ENCODE measurements at regions not wholly inside any gene's neighbourhood (a gene's known extent, or its start where the extent isn't known, plus 50 kb on each side); places are given as distances from the start of the nearest gene placed in this dataset.

DNA sequence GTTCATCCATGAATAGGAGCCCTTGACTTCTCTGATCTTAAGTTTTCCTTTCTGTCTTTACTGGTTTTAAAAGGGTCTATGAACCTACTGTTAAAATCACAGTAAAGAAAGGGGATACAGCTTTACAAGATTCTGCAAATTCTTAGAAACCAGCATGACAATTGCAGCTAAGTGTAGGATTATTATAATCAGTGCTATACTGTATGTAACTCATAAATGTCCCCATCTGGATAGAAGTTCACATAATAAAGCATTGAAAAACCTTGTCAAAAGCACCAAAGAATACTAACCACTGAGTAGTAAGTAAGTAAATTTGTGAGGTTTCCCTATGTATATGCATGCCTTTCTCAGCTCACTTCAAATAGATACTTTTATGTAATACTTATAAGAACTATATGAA is 724.6 kb downstream of the CENPC start:
- TF ChIP-seq, protein P1, sequence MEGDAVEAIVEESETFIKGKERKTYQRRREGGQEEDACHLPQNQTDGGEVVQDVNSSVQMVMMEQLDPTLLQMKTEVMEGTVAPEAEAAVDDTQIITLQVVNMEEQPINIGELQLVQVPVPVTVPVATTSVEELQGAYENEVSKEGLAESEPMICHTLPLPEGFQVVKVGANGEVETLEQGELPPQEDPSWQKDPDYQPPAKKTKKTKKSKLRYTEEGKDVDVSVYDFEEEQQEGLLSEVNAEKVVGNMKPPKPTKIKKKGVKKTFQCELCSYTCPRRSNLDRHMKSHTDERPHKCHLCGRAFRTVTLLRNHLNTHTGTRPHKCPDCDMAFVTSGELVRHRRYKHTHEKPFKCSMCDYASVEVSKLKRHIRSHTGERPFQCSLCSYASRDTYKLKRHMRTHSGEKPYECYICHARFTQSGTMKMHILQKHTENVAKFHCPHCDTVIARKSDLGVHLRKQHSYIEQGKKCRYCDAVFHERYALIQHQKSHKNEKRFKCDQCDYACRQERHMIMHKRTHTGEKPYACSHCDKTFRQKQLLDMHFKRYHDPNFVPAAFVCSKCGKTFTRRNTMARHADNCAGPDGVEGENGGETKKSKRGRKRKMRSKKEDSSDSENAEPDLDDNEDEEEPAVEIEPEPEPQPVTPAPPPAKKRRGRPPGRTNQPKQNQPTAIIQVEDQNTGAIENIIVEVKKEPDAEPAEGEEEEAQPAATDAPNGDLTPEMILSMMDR (IDR thresholded peaks at IDR 0.05) = no peak

DNA sequence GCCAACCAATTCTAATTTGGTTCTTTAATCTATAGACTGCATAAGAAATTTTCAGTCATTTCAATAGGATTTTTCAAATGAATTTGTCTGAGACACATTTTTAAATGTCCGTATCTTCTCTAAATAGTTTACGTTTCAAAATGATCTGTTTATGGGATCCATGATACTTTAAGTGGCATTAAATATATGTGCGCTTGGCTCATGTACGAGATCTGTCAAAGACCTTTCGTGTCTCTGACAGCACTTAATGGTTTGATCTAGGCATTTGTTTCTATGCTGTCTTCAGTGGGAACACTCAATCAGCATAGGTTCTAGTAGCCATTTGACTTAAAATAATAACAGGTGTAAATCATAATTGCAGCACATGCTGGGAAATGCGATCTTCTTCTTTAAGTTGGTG is 731.0 kb downstream of the CENPC start:
- H3K9me3 ChIP-seq = no peaks in the 10 kb centered on the region
- TF ChIP-seq, protein P1 (IDR thresholded peaks at IDR 0.05) = no peak
- H3K4me3 ChIP-seq (ENCODE audit: low read depth in 1 of 2, low read length in 1 of 2) = no peak overlapping the region
- H3K36me3 ChIP-seq = no peaks in the 10 kb centered on the region
- no peaks in the 10 kb centered on the region for H3K27me3 ChIP-seq
- H3K27ac ChIP-seq = no peak overlapping the region
- no peaks in the 10 kb centered on the region for H3K4me1 ChIP-seq (ENCODE audit: control insufficient read depth in 1 of 2, insufficient read depth in 1 of 2, low read depth in 1 of 2, low read length in 1 of 2)

More for the DNA sequence above, 724.6 kb downstream of the CENPC start:
- H3K27me3 ChIP-seq = no peaks in the 10 kb centered on the region
- H3K4me3 ChIP-seq (ENCODE audit: low read depth in 1 of 2, low read length in 1 of 2) = no peak overlapping the region
- no peaks in the 10 kb centered on the region for H3K9me3 ChIP-seq
- no peak overlapping the region for H3K27ac ChIP-seq
- H3K4me1 ChIP-seq (ENCODE audit: control insufficient read depth in 1 of 2, insufficient read depth in 1 of 2, low read depth in 1 of 2, low read length in 1 of 2) = no peaks in the 10 kb centered on the region
- no peaks in the 10 kb centered on the region for H3K36me3 ChIP-seq

DNA sequence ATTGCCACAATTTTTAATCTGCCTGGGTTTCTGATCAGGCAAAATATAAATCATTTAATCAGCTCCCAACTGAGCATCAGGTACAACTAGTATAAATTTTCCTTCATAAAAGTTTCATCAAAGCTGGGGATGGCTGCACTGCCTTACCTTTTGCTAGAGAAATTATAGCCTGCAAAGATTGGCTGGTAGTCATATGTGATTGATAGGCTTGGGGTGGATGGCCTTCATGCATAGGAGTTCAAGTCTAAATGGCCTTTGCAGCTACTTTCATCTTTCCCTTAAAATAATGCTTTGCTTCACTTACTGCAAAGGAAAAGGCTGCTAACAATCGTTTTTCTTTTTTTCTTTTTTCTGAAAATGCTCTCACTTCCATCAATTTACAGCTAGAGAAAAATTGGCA is 739.7 kb downstream of the CENPC start:
- H3K27me3 ChIP-seq = no peaks in the 10 kb centered on the region
- H3K4me3 ChIP-seq (ENCODE audit: low read depth in 1 of 2, low read length in 1 of 2) = no peak overlapping the region
- TF ChIP-seq, protein P1 (IDR thresholded peaks at IDR 0.05) = no peak
- H3K4me1 ChIP-seq (ENCODE audit: control insufficient read depth in 1 of 2, insufficient read depth in 1 of 2, low read depth in 1 of 2, low read length in 1 of 2) = no peaks in the 10 kb centered on the region
- H3K36me3 ChIP-seq = no peaks in the 10 kb centered on the region
- H3K9me3 ChIP-seq = no peaks in the 10 kb centered on the region
- H3K27ac ChIP-seq = no peak overlapping the region

DNA sequence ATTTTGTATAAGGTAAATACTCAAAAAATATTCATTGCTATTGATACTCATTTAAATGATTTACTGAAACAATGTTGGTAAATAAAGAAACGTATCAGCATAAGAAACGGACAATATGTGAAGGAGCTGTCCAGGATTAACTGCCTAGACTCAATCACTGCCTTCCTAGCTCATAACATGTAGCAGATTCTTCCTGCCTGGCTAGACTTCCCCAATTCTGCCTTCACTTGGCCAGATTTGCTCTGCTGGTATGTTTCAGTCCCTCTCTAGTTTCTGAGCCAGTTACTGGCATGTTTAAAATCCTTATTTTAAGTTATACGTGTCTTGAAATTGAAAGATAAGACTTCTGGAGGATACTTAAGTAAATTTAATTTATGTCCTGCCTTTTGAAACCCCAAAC is 740.3 kb downstream of the CENPC start:
- TF ChIP-seq, protein P1 (IDR thresholded peaks at IDR 0.05) = no peak
- H3K9me3 ChIP-seq = no peaks in the 10 kb centered on the region
- no peak overlapping the region for H3K4me3 ChIP-seq (ENCODE audit: low read depth in 1 of 2, low read length in 1 of 2)
- H3K36me3 ChIP-seq = no peaks in the 10 kb centered on the region
- H3K27ac ChIP-seq = no peak overlapping the region
- no peaks in the 10 kb centered on the region for H3K27me3 ChIP-seq
- H3K4me1 ChIP-seq (ENCODE audit: control insufficient read depth in 1 of 2, insufficient read depth in 1 of 2, low read depth in 1 of 2, low read length in 1 of 2) = no peaks in the 10 kb centered on the region

DNA sequence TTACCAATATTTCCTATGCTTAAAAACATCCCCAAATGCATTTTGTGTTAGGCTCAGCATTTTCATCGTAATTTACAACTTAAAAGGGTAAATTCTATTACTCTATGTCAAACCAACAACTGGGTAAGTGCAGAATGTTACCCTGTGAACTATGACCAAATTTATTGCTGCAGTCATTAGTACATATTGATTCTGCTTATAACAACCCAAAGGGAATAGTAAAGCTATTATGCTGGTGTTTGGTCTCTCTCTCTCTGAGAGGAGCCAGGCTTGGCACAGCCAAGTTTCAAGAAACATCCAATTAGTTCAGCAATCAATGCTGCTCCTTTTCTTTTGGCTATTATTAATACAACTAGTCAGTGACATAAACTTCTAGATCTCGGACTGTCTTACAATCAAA is 747.7 kb downstream of the CENPC start:
- TF ChIP-seq, protein P1 (IDR thresholded peaks at IDR 0.05) = no peak
- H3K4me3 ChIP-seq (ENCODE audit: low read depth in 1 of 2, low read length in 1 of 2) = no peak overlapping the region
- no peaks in the 10 kb centered on the region for H3K36me3 ChIP-seq

DNA sequence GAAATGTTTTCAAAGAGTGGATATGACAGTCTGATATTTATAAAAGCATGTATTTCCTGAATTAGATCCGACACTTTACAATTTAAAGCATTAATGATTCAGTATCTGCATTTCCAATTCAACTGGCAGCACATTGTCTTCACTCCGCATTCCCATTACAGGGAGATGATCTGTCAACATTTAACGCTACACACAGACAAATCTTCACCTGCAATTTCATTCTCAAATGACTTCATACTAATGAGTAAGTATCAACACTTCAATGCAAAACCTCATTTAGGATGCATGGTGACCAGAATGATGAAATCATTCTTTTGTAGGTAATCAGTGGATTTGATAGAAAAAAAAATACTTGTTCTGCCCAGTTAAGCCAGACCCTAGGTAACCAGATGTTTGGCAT is 749.6 kb downstream of the CENPC start:
- TF ChIP-seq, protein P1 (IDR thresholded peaks at IDR 0.05) = no peak
- H3K9me3 ChIP-seq = no peaks in the 10 kb centered on the region
- H3K36me3 ChIP-seq = no peaks in the 10 kb centered on the region
- no peaks in the 10 kb centered on the region for H3K4me1 ChIP-seq (ENCODE audit: control insufficient read depth in 1 of 2, insufficient read depth in 1 of 2, low read depth in 1 of 2, low read length in 1 of 2)
- H3K27me3 ChIP-seq = no peaks in the 10 kb centered on the region
- H3K27ac ChIP-seq = no peak overlapping the region
- H3K4me3 ChIP-seq (ENCODE audit: low read depth in 1 of 2, low read length in 1 of 2) = no peak overlapping the region

More for the DNA sequence above, 747.7 kb downstream of the CENPC start:
- Histone ChIP-seq H3K9me3 (no peaks in the 10 kb centered on the region), H3K27me3 (no peaks in the 10 kb centered on the region), H3K4me1 (ENCODE audit: control insufficient read depth in 1 of 2, insufficient read depth in 1 of 2, low read depth in 1 of 2, low read length in 1 of 2) (no peaks in the 10 kb centered on the region), H3K27ac (no peak overlapping the region)
